Stomach (tissue), 4 donors: ENCODE measurements at regions not wholly inside any gene's neighbourhood (a gene's known extent, or its start where the extent isn't known, plus 50 kb on each side); places are given as distances from the start of the nearest gene placed in this dataset.

Experiments used
- POLR2A ChIP-seq, 4 donors: fragments of 450-650 bp; IDR thresholded peaks; one replicate each; pipeline ENCODE4 v1.6.1; 2016; ENCODE audit warnings: antibody characterized with exemption in 4 of 4, control low read depth in 2 of 4, mild to moderate bottlenecking in 1 of 4, moderate library complexity in 1 of 4
- POLR2AphosphoS5 ChIP-seq, 3 donors: sonication (generic); formaldehyde crosslinking; IDR thresholded peaks; one replicate each; pipeline ENCODE4 v1.6.1; 2016; ENCODE audit warnings: antibody characterized with exemption in 3 of 3
- TF ChIP-seq, protein P1 (sequence below), 7 experiments: fragments of 450-650 bp in 4 of 7; fragments of 200-600 bp in 3 of 7; sonication (generic) in 3 of 7; IDR thresholded peaks; one replicate each; pipeline ENCODE4 v1.5.1; 2016 to 2019; ENCODE audit warnings: antibody characterized with exemption in 7 of 7, control low read depth in 2 of 7, mild to moderate bottlenecking in 1 of 7

- TF ChIP-seq, protein P1, sequence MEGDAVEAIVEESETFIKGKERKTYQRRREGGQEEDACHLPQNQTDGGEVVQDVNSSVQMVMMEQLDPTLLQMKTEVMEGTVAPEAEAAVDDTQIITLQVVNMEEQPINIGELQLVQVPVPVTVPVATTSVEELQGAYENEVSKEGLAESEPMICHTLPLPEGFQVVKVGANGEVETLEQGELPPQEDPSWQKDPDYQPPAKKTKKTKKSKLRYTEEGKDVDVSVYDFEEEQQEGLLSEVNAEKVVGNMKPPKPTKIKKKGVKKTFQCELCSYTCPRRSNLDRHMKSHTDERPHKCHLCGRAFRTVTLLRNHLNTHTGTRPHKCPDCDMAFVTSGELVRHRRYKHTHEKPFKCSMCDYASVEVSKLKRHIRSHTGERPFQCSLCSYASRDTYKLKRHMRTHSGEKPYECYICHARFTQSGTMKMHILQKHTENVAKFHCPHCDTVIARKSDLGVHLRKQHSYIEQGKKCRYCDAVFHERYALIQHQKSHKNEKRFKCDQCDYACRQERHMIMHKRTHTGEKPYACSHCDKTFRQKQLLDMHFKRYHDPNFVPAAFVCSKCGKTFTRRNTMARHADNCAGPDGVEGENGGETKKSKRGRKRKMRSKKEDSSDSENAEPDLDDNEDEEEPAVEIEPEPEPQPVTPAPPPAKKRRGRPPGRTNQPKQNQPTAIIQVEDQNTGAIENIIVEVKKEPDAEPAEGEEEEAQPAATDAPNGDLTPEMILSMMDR (IDR thresholded peaks at IDR 0.05) = no peak
- TF ChIP-seq POLR2A (IDR thresholded peaks at IDR 0.05) = no peak
- no peak for TF ChIP-seq POLR2AphosphoS5 (IDR thresholded peaks at IDR 0.05)
These were observed 75.8 kb upstream of the ETV1 start for GRCh38 chr7:14065286-14065685.
